ENCODE measurements at regions not wholly inside any gene's neighbourhood (a gene's known extent, or its start where the extent isn't known, plus 50 kb on each side); places are given as distances from the start of the nearest gene placed in this dataset.

GRCh38 chr19:32201636-32202051 lies 143.8 kb upstream of the ZNF507 start:
- DNase-seq (ENCODE audit: low spot score) = no peak
- TF ChIP-seq TAF1 (conservative IDR thresholded peaks at IDR 0.05) (no peak), YY1 (IDR thresholded peaks at IDR 0.05) (no peak), HNF4A (conservative IDR thresholded peaks at IDR 0.05) (no peak), EGR1 (IDR thresholded peaks at IDR 0.05; ENCODE audit: low read depth in 2 of 2) (no peak), NR2F2 (IDR thresholded peaks at IDR 0.05) (no peak), MAX (IDR thresholded peaks at IDR 0.05) (no peak), FOXA2 (IDR thresholded peaks at IDR 0.05) (no peak), RXRA (IDR thresholded peaks at IDR 0.05) (no peak), CTCF (IDR thresholded peaks at IDR 0.05; ENCODE audit: low read depth, low read length, missing input control) (no peak), FOXA1 (IDR thresholded peaks at IDR 0.05) (no peak), REST (IDR thresholded peaks at IDR 0.05) (no peak), HNF4G (IDR thresholded peaks at IDR 0.05) (no peak), RAD21 (IDR thresholded peaks at IDR 0.05) (no peak), GABPA (IDR thresholded peaks at IDR 0.05 in 1 of 2, conservative IDR thresholded peaks at IDR 0.05 in 1 of 2) (no peak), JUND (IDR thresholded peaks at IDR 0.05) (no peak)
- 52% methylated on average over 15 of the region's 15 CpGs for WGBS

DNA sequence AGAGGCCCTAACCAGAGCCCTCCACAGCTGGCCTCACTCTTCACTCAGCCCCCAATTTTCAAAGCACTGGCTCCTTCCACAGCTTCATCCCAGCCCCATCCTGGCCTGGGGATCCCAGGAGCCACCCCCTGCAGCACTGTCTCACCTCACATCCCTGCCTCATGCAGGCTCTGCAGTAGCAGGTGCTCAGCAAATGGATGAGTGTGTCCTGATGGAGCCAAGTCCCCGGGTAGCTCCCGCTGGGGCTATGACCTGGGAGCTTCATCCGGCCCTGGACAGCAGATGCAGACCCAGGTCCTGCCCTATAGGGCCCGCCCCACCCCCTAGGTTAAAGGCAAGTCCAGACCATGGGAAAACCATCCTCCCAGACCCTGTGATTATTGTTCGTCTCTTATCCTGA lies 143.2 kb upstream of the ZNF507 start:
- DNase-seq (ENCODE audit: low spot score) = no peak
- H3K9ac ChIP-seq (ENCODE audit: low read depth in 1 of 2, low read length in 2 of 2) = no peak overlapping the region
- WGBS = 77% methylated on average over 5 of the region's 5 CpGs
- no peak overlapping the region for H3K27ac ChIP-seq (ENCODE audit: low read depth in 1 of 2, low read length in 2 of 2)
- peaks cover 0 to 4% (median 0%) of the 10 kb centered on the region in 4 donors for H3K27me3 ChIP-seq (ENCODE audit: control insufficient read depth in 4 of 4, insufficient read depth in 4 of 4, low read length in 3 of 4)
- H3K36me3 ChIP-seq (ENCODE audit: control insufficient read depth in 4 of 4, insufficient read depth in 3 of 4, low read depth in 1 of 4, low read length in 3 of 4) = no peaks in the 10 kb centered on the region
- no peak overlapping the region for H3K4me3 ChIP-seq (ENCODE audit: low read depth in 1 of 3, low read length in 3 of 3)
- no peaks in the 10 kb centered on the region for H3K9me3 ChIP-seq (ENCODE audit: control insufficient read depth in 4 of 4, low read length in 3 of 4)
- TF ChIP-seq REST (IDR thresholded peaks at IDR 0.05) (no peak), NR2F2 (IDR thresholded peaks at IDR 0.05) (no peak), RAD21 (IDR thresholded peaks at IDR 0.05) (no peak), JUND (IDR thresholded peaks at IDR 0.05) (no peak)
- no peaks in the 10 kb centered on the region for H3K4me1 ChIP-seq (ENCODE audit: control insufficient read depth in 4 of 4, insufficient read depth in 4 of 4, low read length in 3 of 4)

More at GRCh38 chr19:32201636-32202051, 143.8 kb upstream of the ZNF507 start:
- H3K4me3 ChIP-seq (ENCODE audit: low read depth in 1 of 3, low read length in 3 of 3) = no peak overlapping the region
- H3K9ac ChIP-seq (ENCODE audit: low read depth in 1 of 2, low read length in 2 of 2) = no peak overlapping the region
- H3K4me1 ChIP-seq (ENCODE audit: control insufficient read depth in 4 of 4, insufficient read depth in 4 of 4, low read length in 3 of 4) = no peaks in the 10 kb centered on the region
- no peaks in the 10 kb centered on the region for H3K36me3 ChIP-seq (ENCODE audit: control insufficient read depth in 4 of 4, insufficient read depth in 3 of 4, low read depth in 1 of 4, low read length in 3 of 4)
- H3K27me3 ChIP-seq (ENCODE audit: control insufficient read depth in 4 of 4, insufficient read depth in 4 of 4, low read length in 3 of 4) = peaks cover 0 to 4% (median 0%) of the 10 kb centered on the region in 4 donors
- no peak overlapping the region for H3K27ac ChIP-seq (ENCODE audit: low read depth in 1 of 2, low read length in 2 of 2)
- H3K9me3 ChIP-seq (ENCODE audit: control insufficient read depth in 4 of 4, low read length in 3 of 4) = no peaks in the 10 kb centered on the region
